Superior temporal gyrus (tissue), 1 donor: ENCODE measurements at regions not wholly inside any gene's neighbourhood (a gene's known extent, or its start where the extent isn't known, plus 50 kb on each side); places are given as distances from the start of the nearest gene placed in this dataset.
"Not testable (repeated sequence)": the region's sequence is repeated elsewhere in the genome, so short reads cannot be mapped to it uniquely, and the experiment has no call there.

ENCODE experiments used
- DNase-seq: peaks from one replicate; pipeline ENCODE4 v3.0.0-alpha.2; 2016; ENCODE audit errors: extremely low spot score

DNA sequence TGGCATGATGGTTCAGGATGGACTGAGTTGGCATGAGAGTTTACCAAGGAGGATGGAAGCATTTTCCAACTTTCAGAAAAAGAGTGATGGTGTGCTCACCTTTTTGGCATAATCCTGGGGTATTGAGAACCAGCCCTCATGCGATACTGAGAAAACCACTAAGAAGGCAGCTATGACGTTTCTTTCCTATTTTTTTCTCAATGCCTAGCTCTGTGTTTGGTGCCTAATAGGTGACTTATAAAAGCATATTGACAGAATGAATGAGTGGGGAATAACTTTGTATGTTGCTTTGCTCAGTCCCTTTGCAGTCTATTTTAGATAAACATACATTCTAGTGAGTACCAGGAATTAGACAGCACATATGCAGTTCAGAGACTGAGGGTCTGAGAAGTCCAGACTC, 816.3 kb downstream of the DHX35 start:
- DNase-seq: no peak

GRCh38 chr20:39777610-39778009, 815.5 kb downstream of the DHX35 start:
- no peak for DNase-seq

DNA sequence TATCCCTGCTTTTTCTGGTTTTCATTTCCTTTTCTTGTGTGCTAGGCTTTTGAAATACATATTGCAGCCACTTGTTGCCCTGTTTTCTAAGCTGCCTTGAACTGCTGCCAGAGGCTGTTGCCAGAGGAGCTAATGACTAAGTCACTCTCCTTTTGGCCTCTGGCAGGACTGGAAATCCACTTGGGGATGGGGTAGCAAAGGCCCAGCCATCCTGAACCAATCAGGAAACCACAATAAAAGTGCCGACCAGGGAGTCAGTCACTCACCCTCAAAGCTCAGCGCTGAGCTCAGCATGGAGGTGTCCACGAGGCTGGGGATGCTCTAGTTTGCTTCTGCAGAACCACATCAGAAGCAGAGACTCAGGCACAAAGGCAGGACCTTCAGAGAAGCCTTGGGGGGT, 813.0 kb downstream of the DHX35 start:
- DNase-seq: no peak

- no peak for DNase-seq
Measured at GRCh38 chr20:39773380-39774000, 811.3 kb downstream of the DHX35 start.

DNA sequence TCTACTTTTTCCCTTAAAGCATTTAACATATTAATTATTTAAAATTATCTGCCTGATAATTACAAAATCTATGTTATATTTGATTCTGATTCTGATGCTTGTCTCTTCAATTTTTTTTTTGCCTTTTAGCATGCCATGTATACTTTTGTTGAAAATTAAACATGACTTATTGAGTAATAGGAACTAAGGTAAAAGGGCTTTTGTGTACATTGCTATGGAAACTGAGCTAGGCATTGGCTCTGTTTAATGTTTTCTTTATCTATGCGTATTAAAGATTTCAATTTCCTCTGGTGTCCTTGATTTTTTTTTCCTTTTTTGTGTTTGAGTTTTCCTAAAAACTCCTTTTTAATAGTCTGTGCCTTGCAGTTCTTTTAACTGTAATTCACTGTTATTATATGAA, 805.2 kb downstream of the DHX35 start:
- no peak for DNase-seq

- DNase-seq: no peak
Measured at GRCh38 chr20:39766333-39766732, 804.2 kb downstream of the DHX35 start.

- DNase-seq: no peak
Measured at GRCh38 chr20:39762716-39763115, 800.6 kb downstream of the DHX35 start.

- no peak for DNase-seq
Measured at GRCh38 chr20:39758876-39759275, 796.7 kb downstream of the DHX35 start.

GRCh38 chr20:39756828-39757227, 794.7 kb downstream of the DHX35 start:
- no peak for DNase-seq

DNA sequence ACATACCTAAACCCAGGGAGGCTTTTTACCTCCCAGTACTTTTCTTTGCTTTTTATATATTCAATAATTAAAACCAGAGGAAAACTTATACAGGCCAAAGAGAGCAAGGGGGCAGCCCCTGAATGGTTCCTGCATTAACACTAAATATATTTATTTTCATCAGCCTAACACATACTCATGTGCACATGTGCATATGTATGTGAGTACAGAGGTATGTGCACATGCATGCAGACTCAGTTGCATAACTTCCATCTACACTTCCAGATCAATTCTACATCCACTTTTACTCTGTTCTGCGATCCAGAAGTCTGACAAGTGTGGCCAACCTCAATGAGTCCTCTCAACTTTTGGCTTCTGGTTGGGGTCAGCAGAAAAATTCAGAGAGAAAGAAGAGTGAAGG, 794.2 kb downstream of the DHX35 start:
- no peak for DNase-seq

GRCh38 chr20:39752262-39752876, 790.2 kb downstream of the DHX35 start:
- DNase-seq: no peak

GRCh38 chr20:39751557-39752137, 789.5 kb downstream of the DHX35 start:
- DNase-seq: no peak

- DNase-seq: no peak
Measured at GRCh38 chr20:39745380-39745779, 783.2 kb downstream of the DHX35 start.

GRCh38 chr20:39738651-39739050, 776.5 kb downstream of the DHX35 start:
- DNase-seq: no peak

GRCh38 chr20:39736434-39737327, 774.5 kb downstream of the DHX35 start:
- DNase-seq: no peak

- not testable (repeated sequence) for DNase-seq
Measured at GRCh38 chr20:39725513-39725912, 763.4 kb downstream of the DHX35 start.

DNA sequence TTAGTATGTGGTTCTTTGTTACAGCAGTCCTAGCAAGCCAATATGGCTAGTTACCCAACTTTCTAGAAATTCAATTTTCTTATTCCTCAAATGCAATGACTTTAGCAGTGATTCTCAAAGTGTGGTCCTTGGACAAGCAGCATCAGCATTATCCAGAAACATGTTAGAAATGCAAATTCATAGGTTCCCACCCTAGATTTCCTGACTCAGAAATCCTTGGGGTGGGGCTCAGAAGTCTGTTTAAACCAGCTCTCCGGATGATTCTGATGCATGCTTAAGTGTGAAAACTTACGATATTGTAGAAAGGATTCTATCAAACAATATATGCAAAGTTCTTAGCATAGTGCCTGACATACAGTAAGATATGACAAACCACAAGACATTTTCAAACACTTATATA, 757.1 kb downstream of the DHX35 start:
- DNase-seq: no peak

DNA sequence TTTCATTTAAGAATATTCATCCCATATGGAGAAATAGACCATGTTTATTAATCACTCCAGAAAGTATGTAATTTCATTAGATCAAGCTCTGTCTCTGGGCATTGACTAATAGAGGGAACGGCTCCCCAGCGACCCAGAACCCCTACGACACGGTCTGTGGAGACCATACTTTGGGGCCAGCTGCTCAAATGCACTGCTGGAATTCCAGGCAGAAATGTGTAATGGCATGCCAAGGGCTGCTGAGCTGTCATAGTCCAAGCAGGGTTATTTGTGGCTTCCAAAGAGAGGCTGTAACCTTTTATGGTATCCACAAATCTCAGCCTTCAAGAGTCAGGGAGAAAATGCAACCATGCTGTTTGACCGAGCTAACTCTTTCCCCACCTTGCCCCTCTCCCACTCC, 755.8 kb downstream of the DHX35 start:
- no peak for DNase-seq

DNA sequence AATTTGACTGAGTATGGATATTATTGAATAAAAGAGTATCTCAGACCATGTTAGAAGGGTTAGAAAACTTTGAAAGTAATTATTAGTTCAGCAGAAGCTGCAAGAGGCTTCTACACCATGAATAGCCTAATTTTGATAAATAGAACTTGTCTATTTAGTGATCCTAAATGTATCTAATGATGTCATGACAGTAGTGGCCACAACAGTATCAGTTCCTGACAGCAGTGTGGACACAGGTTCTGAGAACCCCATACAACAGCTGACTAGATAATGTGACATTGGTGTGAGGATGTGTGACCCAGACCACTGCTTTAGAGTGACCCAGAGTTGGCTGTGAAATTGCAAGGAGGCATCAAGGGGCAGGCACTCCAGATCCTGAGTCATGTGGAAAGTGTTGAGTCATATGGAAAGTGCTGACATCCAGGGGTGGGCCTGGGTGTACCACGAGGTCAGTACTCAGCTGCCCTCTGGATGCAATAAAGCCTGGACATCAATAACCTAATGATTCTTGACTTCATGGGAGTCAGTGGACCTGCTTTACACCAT, 754.7 kb downstream of the DHX35 start:
- no peak for DNase-seq

GRCh38 chr20:39713076-39713840, 751.1 kb downstream of the DHX35 start:
- no peak for DNase-seq

- DNase-seq: no peak
Measured at GRCh38 chr20:39706184-39706663, 744.1 kb downstream of the DHX35 start.
